ENCODE measurements at regions not wholly inside any gene's neighbourhood (a gene's known extent, or its start where the extent isn't known, plus 50 kb on each side); places are given as distances from the start of the nearest gene placed in this dataset.

DNA sequence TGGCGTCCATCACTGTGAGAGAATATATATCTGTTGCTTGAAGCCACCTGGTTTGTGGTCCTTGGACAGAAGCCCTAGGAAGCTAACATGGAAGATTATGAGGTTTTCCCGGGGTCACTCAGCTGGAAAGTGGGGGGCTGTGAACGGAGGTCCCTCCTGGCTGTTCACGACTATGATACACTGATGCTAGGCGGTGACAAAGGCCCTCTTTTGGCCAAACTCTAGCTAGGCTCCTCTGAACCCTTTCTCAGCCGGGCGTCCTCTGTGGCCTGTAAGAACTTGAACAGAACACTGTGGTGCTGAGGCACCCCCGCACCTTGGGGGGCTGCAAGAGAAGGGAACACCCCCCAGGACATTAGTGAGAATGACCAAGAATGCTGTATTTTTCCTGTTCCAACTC is 164.6 kb downstream of the TFCP2L1 start:
- TF ChIP-seq POLR2A (IDR thresholded peaks at IDR 0.05) = no peak
- TF ChIP-seq, protein P1, sequence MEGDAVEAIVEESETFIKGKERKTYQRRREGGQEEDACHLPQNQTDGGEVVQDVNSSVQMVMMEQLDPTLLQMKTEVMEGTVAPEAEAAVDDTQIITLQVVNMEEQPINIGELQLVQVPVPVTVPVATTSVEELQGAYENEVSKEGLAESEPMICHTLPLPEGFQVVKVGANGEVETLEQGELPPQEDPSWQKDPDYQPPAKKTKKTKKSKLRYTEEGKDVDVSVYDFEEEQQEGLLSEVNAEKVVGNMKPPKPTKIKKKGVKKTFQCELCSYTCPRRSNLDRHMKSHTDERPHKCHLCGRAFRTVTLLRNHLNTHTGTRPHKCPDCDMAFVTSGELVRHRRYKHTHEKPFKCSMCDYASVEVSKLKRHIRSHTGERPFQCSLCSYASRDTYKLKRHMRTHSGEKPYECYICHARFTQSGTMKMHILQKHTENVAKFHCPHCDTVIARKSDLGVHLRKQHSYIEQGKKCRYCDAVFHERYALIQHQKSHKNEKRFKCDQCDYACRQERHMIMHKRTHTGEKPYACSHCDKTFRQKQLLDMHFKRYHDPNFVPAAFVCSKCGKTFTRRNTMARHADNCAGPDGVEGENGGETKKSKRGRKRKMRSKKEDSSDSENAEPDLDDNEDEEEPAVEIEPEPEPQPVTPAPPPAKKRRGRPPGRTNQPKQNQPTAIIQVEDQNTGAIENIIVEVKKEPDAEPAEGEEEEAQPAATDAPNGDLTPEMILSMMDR (IDR thresholded peaks at IDR 0.05) = no peak
